HepG2 (cell line): ENCODE measurements at regions not wholly inside any gene's neighbourhood (a gene's known extent, or its start where the extent isn't known, plus 50 kb on each side); places are given as distances from the start of the nearest gene placed in this dataset.

Experiments
- ATAC-seq: fragments of 200-7000 bp; cut with Tn5 transposase; 3 replicates; pipeline ENCODE4 v1.9.1; 2020; ENCODE audit warnings: mild to moderate bottlenecking, moderate library complexity
- BruUV-seq: library from RNA; stranded (reverse); fragments of 400-500 nt; replicated peaks from 2 replicates; lab custom pipeline; 2021; lab: Mats Ljungman, UMichigan
- CTCF ChIA-PET: fragments of 300-600 bp; formaldehyde crosslinking; extraction: SDS; loops from one replicate; lab custom pipeline; 2021; ENCODE audit warnings: low total read pairs, inconsistent platforms, low intra/inter-chr PET ratio; lab: Yijun Ruan, JAX
- POLR2A ChIA-PET: fragments of 350-600 bp; sonication (Branson Sonifier 250); formaldehyde crosslinking; loops from one replicate; lab custom pipeline; 2020; ENCODE audit warnings: antibody characterized with exemption, inconsistent platforms; lab: Yijun Ruan, JAX
- DNase-seq: peaks from one replicate; pipeline ENCODE4 v3.0.0-alpha.2; 2015; ENCODE audit warnings: low spot score
- FAIRE-seq: peaks from 3 replicates; lab custom pipeline; 2011; peaks lifted over from hg19 to GRCh38; lab: Jason Lieb, UNC
- H2AFZ ChIP-seq: one replicate; pipeline ENCODE4 v1.6.1; 2011; ENCODE audit warnings: low read length, inconsistent platforms
- H3K27ac ChIP-seq: fragments of 300-600 bp; 3 replicates; pipeline ENCODE4 v1.8.0; 2011; ENCODE audit warnings: mixed run types, mild to moderate bottlenecking, mixed read lengths, low read length, inconsistent platforms; ENCODE audit not compliant: insufficient read depth; ENCODE audit errors: extremely low read length
- H3K27me3 ChIP-seq, 2 experiments: fragments of 200-600 bp in 1 of 2; 2 replicates in 1 of 2; 3 replicates in 1 of 2; pipeline versions ENCODE4 v1.6.0 to v1.8.0; 2011; ENCODE audit warnings: low read length in 2 of 2, mild to moderate bottlenecking in 2 of 2, moderate library complexity in 2 of 2, inconsistent platforms in 1 of 2; ENCODE audit not compliant: insufficient read depth in 2 of 2, control insufficient read depth in 1 of 2
- H3K36me3 ChIP-seq, 2 experiments: fragments of 200-600 bp in 1 of 2; replicated peaks in 1 of 2; 2 replicates in 1 of 2; 3 replicates in 1 of 2; pipeline versions ENCODE4 v1.5.1 to v1.8.0; 2011; ENCODE audit warnings: low read length in 2 of 2, inconsistent platforms in 1 of 2; ENCODE audit not compliant: insufficient read depth in 2 of 2, control insufficient read depth in 1 of 2
- H3K4me1 ChIP-seq: 2 replicates; pipeline ENCODE4 v1.5.1; 2012; ENCODE audit warnings: low read length, inconsistent platforms; ENCODE audit not compliant: insufficient read depth
- H3K4me2 ChIP-seq: 2 replicates; pipeline ENCODE4 v1.6.0; 2011; ENCODE audit warnings: low read depth, low read length, inconsistent platforms
- H3K4me3 ChIP-seq, 3 experiments: fragments of 200-600 bp in 1 of 3; sonication (generic), shearing (Covaris generic) in 1 of 3; replicated peaks in 1 of 3; 2 replicates each; pipeline ENCODE4 v1.5.1; 2011 to 2016; ENCODE audit warnings: low read length in 3 of 3, inconsistent platforms in 2 of 3, low read depth in 2 of 3, mild to moderate bottlenecking in 2 of 3, control low read depth in 1 of 3, mixed read lengths in 1 of 3; ENCODE audit not compliant: insufficient read depth in 1 of 3
- H3K79me2 ChIP-seq: one replicate; pipeline ENCODE4 v1.6.1; 2011; ENCODE audit warnings: low read length, inconsistent platforms; ENCODE audit not compliant: insufficient read depth
- H3K9ac ChIP-seq: 2 replicates; pipeline ENCODE4 v1.6.0; 2011; ENCODE audit warnings: mild to moderate bottlenecking, low read depth, low read length, inconsistent platforms; ENCODE audit not compliant: insufficient read depth
- H3K9me3 ChIP-seq: 2 replicates; pipeline ENCODE4 v1.5.1; 2012; ENCODE audit warnings: mild to moderate bottlenecking, low read length
- H4K20me1 ChIP-seq: 2 replicates; pipeline ENCODE4 v1.6.0; 2011; ENCODE audit warnings: inconsistent platforms, mild to moderate bottlenecking, low read length, moderate library complexity; ENCODE audit not compliant: insufficient read depth
- EED ChIP-seq: sonication (generic); formaldehyde crosslinking; IDR thresholded peaks from 2 replicates; pipeline ENCODE4 v1.5.0; 2020; ENCODE audit warnings: mild to moderate bottlenecking, missing genetic modification reagents
- FOXJ3 ChIP-seq: sonication (generic); formaldehyde crosslinking; IDR thresholded peaks from 2 replicates; pipeline ENCODE4 v1.4.0; 2020; ENCODE audit warnings: missing genetic modification reagents, mild to moderate bottlenecking, borderline replicate concordance
- FOXP1 ChIP-seq, 2 experiments: fragments of 450-650 bp in 1 of 2; IDR thresholded peaks; 2 replicates each; pipeline ENCODE4 v1.6.1; 2017 to 2018; ENCODE audit warnings: antibody characterized with exemption in 1 of 2
- GABPB1 ChIP-seq: IDR thresholded peaks from 2 replicates; pipeline ENCODE4 v1.6.1; 2016; ENCODE audit warnings: mild to moderate bottlenecking, missing genetic modification reagents, moderate library complexity, missing compliant biosample characterization
- RAD51 ChIP-seq: fragments of 450-650 bp; IDR thresholded peaks from 2 replicates; pipeline ENCODE4 v1.6.1; 2016; ENCODE audit warnings: borderline replicate concordance
- SAP130 ChIP-seq: IDR thresholded peaks from 2 replicates; pipeline ENCODE4 v1.6.1; 2016; ENCODE audit warnings: low read depth
- ZNF101 ChIP-seq: sonication (generic); formaldehyde crosslinking; IDR thresholded peaks from 2 replicates; pipeline ENCODE4 v1.4.0; 2020; ENCODE audit warnings: mild to moderate bottlenecking, low read depth, missing genetic modification reagents, borderline replicate concordance
- ZNF256 ChIP-seq: sonication (generic); formaldehyde crosslinking; conservative IDR thresholded peaks from 2 replicates; pipeline ENCODE4 v1.4.0; 2020; ENCODE audit warnings: missing genetic modification reagents
- ZNF274 ChIP-seq: sonication (generic); formaldehyde crosslinking; IDR thresholded peaks from 2 replicates; pipeline ENCODE4 v1.5.1; 2020; ENCODE audit warnings: mild to moderate bottlenecking, missing genetic modification reagents
- ZSCAN21 ChIP-seq: sonication (generic); formaldehyde crosslinking; IDR thresholded peaks from 2 replicates; pipeline ENCODE4 v1.8.0; 2022; ENCODE audit warnings: mild to moderate bottlenecking, missing genetic modification reagents, moderate library complexity, borderline replicate concordance
- WGBS: methylation state at CpG from one replicate; pipeline ENCODE4 v1.1.6; 2017; ENCODE audit warnings: low lambda C conversion rate; 5-methylcytosine and 5-hydroxymethylcytosine counted together
- in situ Hi-C: cut with HindIII; loops from 2 replicates; pipeline ENCODE4 v1.10.0; 2017; ENCODE audit warnings: low pct_unique_long_range_greater_than_20kb; ENCODE audit not compliant: extremely low pct_ligation_motif_present
- intact Hi-C: fragments of 100-400 bp; cut with micrococcal nuclease; formaldehyde crosslinking; loops from one replicate; pipeline ENCODE4 v1.10.0; 2022; ENCODE audit not compliant: unreplicated experiment
- TF ChIP-seq, protein P1 (sequence below): sonication (generic); formaldehyde crosslinking; IDR thresholded peaks from 2 replicates; pipeline ENCODE4 v1.9.0; 2021; ENCODE audit warnings: missing genetic modification reagents, borderline replicate concordance
- TF ChIP-seq, protein P2 (sequence below): sonication (generic); formaldehyde crosslinking; IDR thresholded peaks from 2 replicates; pipeline ENCODE4 v1.8.0; 2022; ENCODE audit warnings: mild to moderate bottlenecking, missing genetic modification reagents, moderate library complexity
- TF ChIP-seq, protein P3 (sequence below), 2 experiments: IDR thresholded peaks; 2 replicates each; pipeline ENCODE4 v1.6.1; 2011 to 2012; ENCODE audit warnings: low read length in 2 of 2, borderline replicate concordance in 1 of 2, low read depth in 1 of 2, mild to moderate bottlenecking in 1 of 2, moderate library complexity in 1 of 2

DNA sequence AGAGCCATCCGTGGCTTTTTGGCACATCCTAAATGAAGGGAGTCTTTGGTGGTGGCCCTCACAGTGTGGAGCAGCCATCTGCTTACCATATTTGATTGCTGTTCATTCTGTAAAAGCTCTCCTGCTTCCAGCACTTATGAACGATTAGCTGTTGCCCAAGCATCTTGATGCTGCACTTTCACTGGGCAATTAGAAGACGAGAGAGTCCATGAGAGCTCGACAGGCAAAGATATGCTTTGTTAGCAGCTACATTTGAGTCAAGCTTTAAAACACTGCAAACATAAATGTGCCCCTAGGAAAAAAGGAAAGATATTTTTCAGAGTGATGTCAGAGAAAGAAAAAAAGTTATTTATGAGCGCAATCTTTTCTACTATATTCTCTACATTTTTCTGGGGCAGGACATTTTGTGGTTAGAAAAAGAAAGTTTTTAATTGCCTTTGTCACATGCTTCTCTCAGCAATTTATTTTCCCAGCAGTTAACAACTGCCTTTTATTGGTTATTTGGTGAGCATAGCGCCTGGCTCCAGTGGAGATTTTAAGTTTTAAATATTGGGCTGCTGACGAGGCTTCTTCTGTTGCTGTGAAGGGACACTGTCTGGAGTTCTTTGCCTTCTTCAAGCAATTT lies 468.4 kb downstream of the C3orf38 start (continued):
- TF ChIP-seq, protein P1, sequence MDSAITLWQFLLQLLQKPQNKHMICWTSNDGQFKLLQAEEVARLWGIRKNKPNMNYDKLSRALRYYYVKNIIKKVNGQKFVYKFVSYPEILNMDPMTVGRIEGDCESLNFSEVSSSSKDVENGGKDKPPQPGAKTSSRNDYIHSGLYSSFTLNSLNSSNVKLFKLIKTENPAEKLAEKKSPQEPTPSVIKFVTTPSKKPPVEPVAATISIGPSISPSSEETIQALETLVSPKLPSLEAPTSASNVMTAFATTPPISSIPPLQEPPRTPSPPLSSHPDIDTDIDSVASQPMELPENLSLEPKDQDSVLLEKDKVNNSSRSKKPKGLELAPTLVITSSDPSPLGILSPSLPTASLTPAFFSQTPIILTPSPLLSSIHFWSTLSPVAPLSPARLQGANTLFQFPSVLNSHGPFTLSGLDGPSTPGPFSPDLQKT (CRISPR knock-in tag) = no peak
- no peak for TF ChIP-seq RAD51
- TF ChIP-seq FOXJ3 (CRISPR knock-in tag) = no peak
- no peak for TF ChIP-seq SAP130 (CRISPR knock-in tag)

DNA sequence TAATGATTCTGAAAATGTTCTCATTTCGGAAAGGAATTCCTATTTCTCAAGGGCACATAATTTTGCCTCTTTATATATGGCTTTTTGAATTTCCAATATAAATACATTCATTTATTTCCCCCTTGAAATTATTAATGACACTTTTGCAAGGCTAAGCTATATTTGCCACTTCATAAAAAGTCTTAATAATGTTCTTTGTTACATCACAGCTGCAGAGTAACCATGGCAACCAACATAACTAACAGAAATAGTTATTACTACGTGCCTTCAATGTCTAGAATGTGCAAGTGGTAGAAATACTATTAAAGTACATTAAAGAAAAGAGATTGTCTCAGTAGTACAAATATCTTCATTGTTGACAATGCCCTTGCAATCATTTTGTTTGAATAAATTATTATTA lies 471.8 kb downstream of the C3orf38 start:
- FAIRE-seq = no peak
- Histone ChIP-seq H3K4me3 (no peak overlapping the region), H3K79me2 (no peaks in the 10 kb centered on the region), H3K9me3 (no peaks in the 10 kb centered on the region), H3K4me2 (no peak overlapping the region), H3K36me3 (no peaks in the 10 kb centered on the region), H3K27ac (no peak overlapping the region), H4K20me1 (no peaks in the 10 kb centered on the region), H3K4me1 (no peaks in the 10 kb centered on the region), H2AFZ (no peak overlapping the region), H3K27me3 (no peaks in the 10 kb centered on the region), H3K9ac (no peak overlapping the region)
- BruUV-seq = no TSS peak
- in situ Hi-C loops = no loop called here
- POLR2A ChIA-PET = no interaction called here
- intact Hi-C loops = no loop called here
- WGBS = 5% methylated on average over 2 of the region's 2 CpGs
- DNase-seq = no peak
- CTCF ChIA-PET = no interaction called here
- no peak for ATAC-seq
- no peak for TF ChIP-seq ZNF256
- no peak for TF ChIP-seq ZSCAN21
- TF ChIP-seq, protein P2, sequence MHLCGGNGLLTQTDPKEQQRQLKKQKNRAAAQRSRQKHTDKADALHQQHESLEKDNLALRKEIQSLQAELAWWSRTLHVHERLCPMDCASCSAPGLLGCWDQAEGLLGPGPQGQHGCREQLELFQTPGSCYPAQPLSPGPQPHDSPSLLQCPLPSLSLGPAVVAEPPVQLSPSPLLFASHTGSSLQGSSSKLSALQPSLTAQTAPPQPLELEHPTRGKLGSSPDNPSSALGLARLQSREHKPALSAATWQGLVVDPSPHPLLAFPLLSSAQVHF = no peak
- no peak for TF ChIP-seq FOXP1 (IDR thresholded peaks at IDR 0.05)
- TF ChIP-seq FOXP1 (CRISPR knock-in tag; IDR thresholded peaks at IDR 0.05) = no peak
- TF ChIP-seq ZNF101 (CRISPR knock-in tag) = no peak
- TF ChIP-seq GABPB1 (CRISPR knock-in tag) = no peak
- TF ChIP-seq EED (CRISPR knock-in tag) = no peak
- TF ChIP-seq ZNF274 (CRISPR knock-in tag) = no peak
- TF ChIP-seq, protein P3, sequence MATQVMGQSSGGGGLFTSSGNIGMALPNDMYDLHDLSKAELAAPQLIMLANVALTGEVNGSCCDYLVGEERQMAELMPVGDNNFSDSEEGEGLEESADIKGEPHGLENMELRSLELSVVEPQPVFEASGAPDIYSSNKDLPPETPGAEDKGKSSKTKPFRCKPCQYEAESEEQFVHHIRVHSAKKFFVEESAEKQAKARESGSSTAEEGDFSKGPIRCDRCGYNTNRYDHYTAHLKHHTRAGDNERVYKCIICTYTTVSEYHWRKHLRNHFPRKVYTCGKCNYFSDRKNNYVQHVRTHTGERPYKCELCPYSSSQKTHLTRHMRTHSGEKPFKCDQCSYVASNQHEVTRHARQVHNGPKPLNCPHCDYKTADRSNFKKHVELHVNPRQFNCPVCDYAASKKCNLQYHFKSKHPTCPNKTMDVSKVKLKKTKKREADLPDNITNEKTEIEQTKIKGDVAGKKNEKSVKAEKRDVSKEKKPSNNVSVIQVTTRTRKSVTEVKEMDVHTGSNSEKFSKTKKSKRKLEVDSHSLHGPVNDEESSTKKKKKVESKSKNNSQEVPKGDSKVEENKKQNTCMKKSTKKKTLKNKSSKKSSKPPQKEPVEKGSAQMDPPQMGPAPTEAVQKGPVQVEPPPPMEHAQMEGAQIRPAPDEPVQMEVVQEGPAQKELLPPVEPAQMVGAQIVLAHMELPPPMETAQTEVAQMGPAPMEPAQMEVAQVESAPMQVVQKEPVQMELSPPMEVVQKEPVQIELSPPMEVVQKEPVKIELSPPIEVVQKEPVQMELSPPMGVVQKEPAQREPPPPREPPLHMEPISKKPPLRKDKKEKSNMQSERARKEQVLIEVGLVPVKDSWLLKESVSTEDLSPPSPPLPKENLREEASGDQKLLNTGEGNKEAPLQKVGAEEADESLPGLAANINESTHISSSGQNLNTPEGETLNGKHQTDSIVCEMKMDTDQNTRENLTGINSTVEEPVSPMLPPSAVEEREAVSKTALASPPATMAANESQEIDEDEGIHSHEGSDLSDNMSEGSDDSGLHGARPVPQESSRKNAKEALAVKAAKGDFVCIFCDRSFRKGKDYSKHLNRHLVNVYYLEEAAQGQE (IDR thresholded peaks at IDR 0.05; ENCODE audit: borderline replicate concordance in 1 of 2, low read depth in 1 of 2, low read length in 2 of 2) = no peak
